ENCODE measurements at regions not wholly inside any gene's neighbourhood (a gene's known extent, or its start where the extent isn't known, plus 50 kb on each side); places are given as distances from the start of the nearest gene placed in this dataset.

DNA sequence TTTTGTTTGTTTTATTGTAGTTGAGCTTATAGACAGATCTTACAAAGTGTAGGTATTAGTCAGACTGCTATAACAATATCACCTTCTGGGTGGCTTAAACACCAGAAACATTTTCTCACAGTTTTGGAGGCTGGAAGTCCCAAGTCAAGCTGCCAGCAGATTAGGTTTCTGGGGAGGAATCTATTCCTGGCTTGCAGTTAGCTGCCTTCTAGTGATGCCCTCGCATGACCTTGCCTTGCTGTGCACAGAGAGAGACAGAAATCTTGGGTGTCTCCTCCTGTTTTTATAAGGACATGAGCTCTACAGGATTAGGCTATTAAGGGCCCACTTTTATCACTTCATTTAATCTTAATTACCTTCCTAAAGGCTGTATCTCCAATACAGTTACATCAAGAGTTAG, 1635.2 kb downstream of the FAM181B start:
- no peak for DNase-seq

DNA sequence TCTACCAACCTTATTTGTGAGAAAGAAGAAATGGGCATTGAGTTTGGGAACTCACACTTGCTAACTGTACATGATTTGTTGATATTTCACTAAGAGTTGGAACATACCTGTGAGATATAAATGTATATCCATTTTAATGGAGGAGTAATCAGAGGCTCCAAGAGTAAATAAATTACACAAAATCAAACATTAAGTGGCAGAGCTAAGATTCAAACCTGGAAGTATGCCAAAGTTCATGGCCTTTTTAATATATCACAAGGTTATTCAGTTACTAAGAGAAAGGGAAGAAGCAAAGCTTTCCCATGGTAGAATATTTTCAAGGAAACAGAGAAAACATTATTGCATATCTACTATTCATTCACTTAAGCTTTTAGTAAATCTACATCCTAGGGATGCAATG, 1641.1 kb downstream of the FAM181B start:
- no peak for DNase-seq

DNA sequence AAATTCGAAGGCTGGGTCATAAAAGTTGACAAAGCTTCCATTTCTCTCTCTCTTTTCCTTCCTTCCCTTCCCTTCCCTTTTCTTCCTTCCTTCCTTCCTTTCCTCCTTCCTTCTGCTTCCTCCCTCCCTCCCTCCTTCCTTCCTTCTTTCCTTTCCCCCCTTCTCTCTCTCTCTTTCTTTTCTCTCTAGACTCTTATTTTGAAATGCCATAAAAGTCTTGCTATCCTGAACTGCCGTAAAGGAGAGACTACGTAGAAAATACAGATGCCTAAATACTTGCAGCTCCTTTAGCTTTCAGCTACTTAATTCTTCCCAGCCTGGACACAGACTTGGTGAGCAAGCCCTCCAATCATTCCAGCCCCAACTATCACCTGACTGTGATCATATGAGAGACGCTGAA, 1644.4 kb downstream of the FAM181B start:
- no peak for DNase-seq

DNA sequence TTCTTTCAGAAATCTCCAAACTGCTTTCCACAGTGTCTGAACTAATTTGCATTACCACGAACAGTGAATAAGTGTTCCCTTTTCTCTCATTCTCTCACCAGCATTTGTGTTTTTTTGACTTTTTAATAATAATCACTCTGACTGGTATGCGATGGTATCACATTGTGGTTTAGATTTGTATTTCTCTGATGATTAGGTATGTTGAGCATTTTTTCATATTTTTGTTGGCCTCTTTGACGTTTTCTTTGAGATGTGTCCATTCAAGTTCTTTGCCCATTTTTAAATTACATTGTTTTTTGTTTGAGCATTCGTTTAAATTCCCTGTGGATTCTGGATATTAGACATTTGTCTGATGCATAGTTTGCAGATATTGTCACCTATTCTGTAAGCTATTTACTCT, 1639.6 kb upstream of the TENM4 start:
- DNase-seq: no peak

DNA sequence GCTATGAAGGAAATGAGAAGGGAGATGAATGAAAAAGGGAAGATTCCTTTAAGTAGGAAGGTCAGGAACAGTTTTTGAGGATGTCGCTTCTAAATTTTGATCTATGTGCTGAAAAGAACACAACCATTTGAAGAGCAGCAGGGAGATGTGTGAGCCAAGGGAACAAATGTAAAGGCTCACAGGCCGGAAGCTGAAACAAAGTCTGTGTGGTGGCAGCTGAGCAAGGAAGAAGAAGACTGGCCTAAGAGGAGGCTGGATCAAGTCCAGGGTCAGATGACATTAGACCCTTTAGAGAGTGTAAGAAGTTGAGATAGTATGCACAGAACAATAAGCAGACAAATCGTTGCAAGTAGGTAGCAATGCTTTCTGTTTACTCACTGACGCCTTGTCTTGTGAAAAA, 1631.4 kb upstream of the TENM4 start:
- DNase-seq: no peak

DNA sequence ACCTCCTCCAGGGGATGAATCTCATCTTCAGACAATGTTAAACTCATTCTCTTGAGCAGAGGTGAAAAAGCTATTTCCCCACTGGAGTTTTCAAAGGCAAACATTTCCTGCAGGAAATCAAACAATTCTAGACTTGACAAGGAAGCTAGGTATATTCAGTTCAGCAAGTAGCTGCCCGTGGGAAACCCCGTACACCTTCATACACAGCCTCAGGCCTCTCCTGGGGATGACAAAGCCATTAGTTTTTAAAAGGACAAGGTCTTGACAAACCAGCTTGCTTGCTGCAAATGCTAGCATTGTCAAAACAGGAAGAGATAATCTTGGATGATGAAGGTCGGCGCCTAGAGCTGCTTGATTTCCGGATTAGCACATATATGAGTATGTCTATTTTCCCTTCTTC, 1630.8 kb upstream of the TENM4 start:
- DNase-seq: no peak

DNA sequence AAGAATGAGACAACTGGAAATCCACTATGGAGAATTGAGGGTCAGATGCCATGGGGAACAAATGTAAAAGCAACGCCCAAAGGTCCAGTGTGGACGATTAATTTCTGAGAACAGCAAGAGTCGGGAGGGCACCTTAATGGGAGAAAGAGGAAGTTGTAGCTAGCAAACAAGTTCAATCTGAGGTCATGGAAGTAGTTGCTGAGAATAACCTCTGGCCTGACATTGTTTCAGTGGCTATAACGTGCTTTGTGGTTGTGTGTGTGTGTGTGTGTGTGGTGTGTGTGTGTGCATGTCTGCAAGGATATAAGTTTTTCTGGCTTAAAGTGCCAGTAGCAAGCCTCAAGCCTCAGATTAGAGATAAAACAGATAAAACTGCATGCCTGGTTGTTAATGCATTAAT, 1630.1 kb upstream of the TENM4 start:
- no peak for DNase-seq

DNA sequence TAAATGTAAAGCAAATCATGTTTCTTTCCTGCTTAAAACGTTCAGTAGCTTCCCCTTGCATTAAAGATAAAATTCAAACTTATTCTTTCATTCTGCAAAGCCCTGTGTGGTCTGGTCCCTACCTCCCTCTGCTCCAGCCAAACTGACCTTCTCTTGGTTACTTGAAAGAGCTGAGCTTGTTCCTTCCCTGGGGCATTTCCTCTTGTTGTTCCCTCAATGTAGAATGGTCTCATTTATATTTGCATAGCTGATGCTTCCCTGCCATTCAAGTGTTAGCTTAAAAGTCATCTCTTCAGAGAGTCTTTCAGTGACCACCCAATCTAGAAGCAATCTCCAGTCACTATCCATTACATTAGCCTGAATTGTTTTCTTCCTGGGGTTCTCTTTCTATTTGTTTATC, 1618.5 kb upstream of the TENM4 start:
- no peak for DNase-seq

DNA sequence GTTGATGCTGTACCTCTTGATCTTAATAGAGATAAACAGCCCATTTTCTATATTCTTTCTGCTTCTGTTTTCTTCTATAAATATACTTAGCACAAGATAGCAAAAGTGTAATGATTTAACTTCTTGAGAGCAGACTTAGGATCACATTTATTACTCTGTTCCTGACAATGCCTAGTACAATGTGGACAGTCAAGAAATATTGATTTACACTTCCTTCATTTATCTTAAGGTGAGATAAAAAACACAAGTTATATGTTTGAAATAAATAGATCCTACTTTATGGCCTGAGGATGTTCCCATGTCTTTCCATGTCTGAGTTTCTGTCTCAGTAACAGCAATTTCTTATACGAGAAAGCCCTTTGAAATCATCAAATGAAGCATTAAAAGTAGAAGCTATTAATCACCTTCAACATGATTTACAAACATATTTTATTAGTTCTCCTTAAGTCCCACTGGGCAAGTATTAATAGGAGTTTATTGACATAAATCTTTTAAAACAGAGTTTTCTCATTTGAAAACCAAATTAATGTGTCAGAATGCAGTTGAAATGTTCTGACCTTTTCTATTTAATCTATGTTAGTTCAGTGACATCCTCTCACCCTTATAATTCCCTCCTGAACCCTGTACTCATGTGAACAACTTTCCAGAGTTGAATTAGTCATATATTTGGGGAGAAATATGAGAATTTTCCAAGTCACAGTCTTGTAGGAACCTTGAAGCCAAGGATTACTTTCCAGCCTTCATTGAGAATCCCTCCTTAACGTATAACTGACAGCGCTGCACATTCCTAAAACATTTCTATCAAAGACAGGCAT, 1611.7 kb upstream of the TENM4 start:
- DNase-seq: no peak

DNA sequence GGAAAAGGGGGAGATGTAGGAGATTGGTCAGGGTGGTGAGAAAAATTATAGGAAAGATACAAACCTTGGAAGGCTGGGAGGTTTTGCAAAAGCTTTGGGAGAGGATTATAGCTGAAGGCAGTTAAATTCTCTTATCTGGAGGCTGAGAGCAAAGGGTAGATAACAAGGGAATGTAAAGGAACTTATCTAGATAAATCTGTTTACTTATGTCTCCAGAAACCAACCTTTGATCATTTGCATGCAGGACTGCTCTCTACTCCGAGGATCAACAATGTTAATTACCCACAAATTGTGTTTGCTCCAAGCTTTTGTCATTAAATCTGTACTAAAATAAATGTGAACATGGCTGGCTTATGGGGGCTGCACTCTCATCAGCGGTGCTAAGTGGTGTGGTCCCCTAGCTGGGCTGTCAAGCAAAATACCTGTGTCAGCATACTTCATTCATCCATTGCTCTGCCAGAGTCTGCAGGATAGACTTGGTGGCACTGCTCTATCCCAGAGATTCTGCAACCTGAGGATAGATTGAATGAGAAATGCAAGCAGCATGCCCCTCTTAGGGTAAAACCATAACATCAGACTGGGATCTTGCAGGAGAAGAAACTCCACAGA, 1599.2 kb upstream of the TENM4 start:
- no peak for DNase-seq

DNA sequence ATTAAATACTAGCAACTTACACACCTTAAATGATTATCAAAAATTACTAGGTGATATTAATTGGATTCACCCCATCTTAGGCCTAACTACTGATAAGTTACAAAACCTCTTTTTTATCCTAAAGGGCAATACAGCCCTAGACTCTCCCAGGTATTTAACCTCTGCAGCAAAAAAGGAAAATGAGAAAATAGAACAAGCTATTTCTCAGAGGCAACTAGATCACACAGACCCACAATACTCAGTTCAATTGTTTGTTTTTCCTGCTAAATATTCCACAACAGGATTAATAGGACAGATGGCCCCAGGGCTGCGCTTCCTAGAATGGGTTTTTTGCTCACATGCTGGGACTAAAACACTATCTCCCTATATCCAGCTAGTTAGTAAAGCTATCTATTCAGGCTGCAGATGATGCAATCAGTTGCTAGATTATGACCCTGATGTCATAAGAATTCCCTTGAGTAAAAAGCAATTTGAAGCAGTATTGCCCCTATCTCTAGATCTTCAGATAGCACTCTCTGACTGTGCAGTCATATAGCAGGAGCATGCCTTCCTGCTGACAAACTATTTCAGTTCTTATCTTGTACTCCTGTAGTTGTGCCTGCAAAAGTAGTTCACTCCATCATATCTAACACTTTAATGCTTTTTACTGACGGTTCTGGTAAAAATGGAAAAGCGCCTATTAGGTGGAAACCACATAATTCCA, 1595.5 kb upstream of the TENM4 start:
- DNase-seq: no peak

DNA sequence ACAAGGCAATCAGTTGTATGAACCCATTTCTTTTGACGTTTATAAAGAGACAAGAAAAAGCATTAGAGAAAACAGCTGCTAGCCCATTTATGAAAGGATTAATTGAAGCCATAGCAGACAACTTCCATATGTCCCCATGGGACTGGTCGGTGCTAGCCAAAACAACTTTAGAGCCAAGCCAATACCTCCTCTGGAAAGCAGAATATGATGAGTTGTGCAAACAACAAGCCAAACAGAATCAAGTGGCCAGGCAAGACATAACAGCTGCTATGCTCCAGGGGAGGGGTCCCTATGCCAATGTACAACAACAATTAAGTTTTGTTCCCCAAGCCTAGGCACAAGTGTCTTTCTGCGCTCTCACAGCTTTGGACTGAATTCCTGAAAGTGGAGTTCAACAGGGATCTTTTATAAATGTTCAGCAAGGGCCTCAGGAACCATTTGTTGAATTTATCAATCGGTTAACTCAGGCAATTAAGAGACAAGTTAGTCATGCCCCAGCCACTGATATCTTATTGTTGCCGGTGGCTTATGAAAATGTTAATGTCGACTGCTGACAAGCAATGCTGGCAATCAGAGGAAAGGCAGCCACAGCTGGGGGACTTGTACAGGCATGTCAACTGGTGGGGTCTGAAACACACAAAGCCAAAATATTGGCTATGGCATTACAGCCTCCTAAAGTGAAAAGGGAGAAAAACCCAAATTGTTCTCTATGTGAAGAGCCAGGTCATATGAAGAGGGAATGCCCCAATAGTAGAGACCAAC, 1593.1 kb upstream of the TENM4 start:
- no peak for DNase-seq

DNA sequence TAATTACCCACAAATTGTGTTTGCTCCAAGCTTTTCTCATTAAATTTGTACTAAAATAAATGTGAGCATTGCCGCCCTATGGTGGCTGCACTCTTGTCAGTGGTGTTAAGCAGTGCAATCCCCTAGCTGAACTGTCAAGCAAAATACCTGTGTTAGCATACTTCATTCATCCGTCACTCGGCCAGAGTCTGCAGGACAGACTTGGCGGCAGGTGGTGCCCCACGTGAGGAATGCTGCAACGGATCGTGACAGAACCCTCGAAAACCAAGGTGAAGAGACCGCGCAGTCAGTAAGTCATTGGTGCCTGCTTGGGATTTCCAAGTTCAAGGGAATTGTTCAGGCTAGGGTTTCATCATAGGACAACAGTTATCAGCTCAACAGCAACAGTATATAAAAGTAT, 1592.1 kb upstream of the TENM4 start:
- no peak for DNase-seq

DNA sequence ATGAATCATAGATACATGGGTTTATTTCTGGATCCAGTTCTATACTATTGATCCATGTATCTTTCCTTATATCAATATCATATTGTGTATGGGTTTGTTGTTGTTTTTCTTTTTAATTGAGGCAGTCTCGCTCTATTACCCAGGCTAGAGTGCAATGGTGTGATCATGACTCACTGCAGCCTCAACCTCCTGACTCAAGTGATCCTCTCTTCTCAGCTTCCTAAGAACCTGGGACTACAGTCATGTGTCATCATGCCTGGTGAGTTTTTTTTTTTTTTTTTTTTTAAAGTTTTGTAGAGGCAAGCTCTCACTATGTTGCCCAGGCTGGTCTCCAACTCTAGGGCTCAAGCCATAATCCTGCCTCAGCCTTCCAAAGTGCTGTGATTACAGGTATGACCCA, 1589.4 kb upstream of the TENM4 start:
- DNase-seq: no peak

DNA sequence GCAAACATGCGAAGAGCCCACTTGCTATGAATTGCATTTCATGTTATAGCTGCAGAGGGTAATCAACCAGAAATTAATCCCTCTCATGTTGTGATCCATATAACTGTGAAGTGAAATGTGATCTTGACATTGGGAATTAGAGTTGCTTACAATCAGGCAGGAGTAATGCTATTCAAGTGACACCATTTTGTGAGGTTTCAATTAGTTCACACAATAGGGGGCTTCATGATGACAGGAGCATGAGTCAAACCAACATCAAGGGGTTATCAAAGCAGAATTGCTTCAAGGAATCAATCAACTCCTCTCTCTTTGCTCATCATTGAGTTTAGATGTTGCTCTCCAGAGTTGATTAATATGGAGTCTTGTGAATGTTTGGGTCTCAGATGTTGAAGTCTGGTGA, 1585.2 kb upstream of the TENM4 start:
- no peak for DNase-seq

DNA sequence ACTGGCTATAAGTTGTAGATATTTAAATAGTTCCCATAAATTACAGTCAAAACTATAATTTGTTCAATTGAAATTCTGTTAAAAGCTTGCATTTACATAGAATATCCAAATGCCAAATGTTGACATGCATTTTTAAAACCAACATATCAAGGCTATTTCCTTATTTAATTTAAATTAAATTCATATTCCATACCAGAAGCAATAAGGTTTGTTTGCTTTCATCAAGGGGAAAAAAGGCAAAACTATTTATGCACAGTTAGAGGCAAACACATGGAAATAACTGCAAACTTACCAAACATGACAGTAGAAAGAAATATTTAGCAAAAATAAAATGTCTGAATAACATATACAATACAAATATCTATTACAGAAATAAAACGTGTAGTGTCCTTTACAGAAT, 1581.2 kb upstream of the TENM4 start:
- DNase-seq: no peak

DNA sequence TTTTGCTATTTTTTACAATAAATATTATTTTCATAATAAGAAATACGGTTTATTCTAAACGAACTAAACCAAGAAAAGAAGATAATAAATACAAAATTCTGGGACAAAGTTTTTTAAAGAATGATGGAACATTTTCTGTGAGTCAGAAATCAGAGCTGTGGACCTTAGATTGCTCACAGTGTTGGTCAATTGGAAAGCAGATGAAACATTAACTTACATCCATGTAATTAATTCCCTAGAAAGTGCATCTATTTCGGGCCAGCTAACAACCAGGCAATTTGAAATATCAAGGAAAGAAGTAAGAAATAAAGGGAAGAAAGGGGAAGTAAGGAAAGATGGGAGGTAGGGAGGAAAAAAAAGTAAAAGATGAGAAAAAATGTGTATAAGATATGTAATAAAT, 1569.8 kb upstream of the TENM4 start:
- no peak for DNase-seq

DNA sequence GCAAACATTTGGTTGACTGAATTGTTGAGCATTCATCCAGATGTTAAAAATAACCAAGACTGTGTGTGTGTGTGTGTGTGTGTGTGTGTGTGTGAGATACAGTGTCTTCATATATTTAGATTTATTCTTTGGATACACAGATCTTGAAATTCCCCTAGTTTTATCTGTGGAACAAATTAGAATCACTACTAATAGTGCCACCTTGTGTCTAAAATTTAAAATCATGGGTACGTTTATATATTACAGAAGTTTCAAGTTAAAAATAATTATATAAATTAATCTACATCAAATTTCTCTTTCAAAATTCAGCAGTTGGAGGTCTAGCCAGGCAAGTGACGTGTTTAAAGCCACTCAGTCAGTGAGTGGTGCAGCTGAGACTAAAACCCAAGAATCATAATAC, 1566.2 kb upstream of the TENM4 start:
- DNase-seq: no peak

DNA sequence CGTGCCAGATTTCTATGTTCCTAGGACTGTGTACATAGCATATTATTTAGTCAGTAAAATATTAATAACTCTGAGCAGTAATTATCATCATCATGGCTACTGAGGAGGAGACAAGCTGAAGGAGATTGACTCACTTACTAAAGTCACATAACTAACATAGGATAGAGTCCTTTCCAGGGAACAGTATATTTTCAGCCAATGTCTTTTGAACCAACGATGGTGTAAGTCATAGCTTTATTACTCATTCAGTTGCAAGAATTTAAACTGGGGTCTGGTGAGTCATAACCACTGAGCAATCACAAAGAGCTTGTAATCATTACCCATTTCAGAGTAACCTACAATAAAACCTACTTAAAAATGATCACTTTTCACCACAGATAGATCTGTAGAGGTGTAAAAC, 1564.8 kb upstream of the TENM4 start:
- DNase-seq: no peak

DNA sequence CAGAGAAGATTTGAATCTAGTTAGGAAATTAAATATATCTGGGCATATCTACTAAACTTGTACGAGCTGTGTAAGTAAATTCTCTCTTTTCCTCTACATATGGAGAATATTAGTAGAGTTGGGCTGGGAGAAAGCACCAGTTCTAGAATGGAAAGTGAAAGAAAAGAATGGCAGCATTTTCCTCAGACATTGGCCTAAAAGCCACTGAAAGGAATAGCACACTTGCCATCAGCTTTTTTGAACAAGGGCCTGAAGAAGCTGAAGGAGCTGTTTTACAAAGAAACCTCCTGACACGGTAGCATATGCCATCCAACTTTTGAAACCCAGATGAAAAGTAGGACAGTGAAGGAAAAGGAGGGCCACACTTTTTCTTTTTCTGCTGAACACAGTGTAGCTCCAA, 1563.7 kb upstream of the TENM4 start:
- no peak for DNase-seq

DNA sequence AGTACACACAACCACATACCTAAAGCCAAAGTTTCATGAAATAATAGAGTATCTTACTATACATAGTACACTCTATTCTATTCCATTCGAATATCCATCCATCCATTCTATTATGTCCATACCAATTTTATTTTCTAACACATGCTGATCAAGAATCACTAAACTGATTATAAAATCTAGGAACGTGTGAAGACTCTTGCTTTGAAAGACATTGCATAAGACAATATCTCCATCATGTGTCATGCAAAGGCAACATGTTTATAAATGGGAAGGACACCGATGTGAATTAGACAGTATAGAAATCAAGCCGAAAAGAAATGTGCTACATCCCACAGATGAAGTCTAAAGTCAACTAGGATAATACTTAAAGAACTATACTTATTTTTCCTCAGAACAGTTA, 1561.5 kb upstream of the TENM4 start:
- no peak for DNase-seq

DNA sequence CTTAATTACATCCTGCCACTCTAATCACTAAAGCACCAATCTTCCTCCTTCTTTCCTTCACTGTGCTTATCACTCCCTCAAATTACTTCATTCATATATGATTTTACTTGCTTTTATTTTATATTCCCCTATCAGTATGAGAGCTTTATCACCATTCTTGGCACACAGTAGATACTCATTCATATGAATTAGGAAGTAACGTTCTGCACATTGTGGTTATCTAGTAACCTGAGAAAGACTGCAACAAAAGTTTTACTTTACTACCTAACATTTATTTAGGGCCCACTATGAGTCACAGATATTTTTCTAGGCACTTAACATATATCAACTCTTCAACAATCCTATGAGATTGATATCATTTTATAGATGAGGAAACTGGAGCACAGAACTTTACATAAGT, 1559.9 kb upstream of the TENM4 start:
- DNase-seq: no peak

DNA sequence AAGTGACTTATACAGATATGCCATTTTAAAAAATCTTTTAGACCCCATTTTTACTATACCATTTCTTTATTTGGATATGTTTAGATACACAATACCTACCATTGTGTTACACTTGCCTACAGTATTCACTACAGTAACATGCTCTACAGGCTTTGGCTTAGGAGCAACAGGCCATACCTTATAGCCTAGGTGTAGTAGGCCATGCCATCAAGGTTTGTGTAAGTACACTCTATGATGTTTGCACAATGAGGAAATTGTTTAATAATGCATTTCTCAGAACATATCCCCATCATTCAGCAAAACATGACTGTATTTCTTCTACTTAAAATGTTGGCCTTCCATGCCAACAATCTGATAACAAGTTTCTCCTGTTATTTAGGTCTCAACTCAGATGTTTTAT, 1559.5 kb upstream of the TENM4 start:
- DNase-seq: no peak

DNA sequence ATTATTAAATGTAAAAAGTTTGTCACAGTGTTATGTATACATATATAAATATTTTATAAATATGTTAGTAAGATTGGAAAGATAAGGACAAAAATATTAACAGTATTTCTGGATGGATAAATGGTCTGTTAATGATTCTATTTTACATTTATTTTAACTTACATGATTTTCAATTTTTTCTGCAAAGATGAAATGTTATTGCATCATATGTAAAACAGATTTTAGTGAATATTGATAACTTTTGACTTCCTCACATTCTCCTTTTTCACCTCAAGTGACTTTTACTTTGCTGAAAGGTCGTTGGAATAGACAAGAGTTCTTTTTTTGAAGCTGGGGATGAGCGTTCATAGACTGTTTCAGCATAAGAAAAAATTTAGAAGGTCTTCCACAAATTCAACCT, 1554.7 kb upstream of the TENM4 start:
- no peak for DNase-seq
